GM18858 (cell line): ENCODE measurements at regions not wholly inside any gene's neighbourhood (a gene's known extent, or its start where the extent isn't known, plus 50 kb on each side); places are given as distances from the start of the nearest gene placed in this dataset.
"Not testable (repeated sequence)": the region's sequence is repeated elsewhere in the genome, so short reads cannot be mapped to it uniquely, and the experiment has no call there.

Experiments
- ATAC-seq: cut with Tn5 transposase; IDR thresholded peaks from one replicate; pipeline ENCODE4 v1.9.1; 2021; ENCODE audit not compliant: unreplicated experiment

- not testable (repeated sequence) for ATAC-seq
Measured at GRCh38 chr5:17755406-17755805, 121.1 kb downstream of the TAF11L14 start.

- ATAC-seq = no peak
Measured at GRCh38 chr5:17761326-17761725, 127.1 kb downstream of the TAF11L14 start.

GRCh38 chr5:17763301-17763700, 129.0 kb downstream of the TAF11L14 start:
- no peak for ATAC-seq

GRCh38 chr5:17766031-17766430, 131.8 kb downstream of the TAF11L14 start:
- no peak for ATAC-seq

DNA sequence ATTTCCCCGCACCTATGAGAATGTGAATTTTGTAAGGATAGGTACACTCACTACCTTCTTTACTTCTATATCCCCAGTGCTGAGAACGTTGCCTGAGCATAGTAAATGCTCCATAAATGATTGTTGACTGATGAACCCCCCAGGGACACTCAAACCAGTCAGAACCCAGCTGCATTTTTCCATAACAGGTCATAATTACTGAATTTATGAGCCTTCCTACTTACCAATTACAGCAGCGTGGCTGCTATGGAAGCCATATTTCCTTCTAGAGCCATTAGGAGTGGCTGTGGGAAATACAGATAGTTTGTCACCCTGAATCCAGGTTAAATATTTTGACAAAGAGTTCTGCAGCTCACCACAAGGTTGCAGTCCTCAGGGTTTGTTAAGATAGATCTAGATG, 135.0 kb downstream of the TAF11L14 start:
- ATAC-seq = no peak

DNA sequence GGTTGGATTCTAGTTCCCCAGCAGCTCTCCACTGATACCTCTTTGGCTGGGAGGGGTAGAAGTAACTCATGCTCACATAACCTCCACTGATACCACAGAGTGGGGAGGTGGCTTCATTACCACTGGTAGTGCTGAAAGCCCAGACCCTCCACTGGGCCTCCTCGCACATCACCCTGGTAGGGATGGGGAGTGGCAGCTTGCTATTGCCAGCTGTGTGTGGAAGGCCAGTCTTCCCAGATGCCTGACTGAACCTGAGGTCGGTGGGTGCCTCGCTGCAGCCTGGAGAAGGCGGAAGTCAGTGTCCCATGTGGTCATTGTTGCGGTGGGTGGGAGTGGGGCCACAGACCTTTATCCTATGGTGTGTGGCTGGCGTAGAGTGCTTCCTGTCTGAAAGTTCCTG, 138.0 kb downstream of the TAF11L14 start:
- ATAC-seq = no peak

- ATAC-seq = no peak
Measured at GRCh38 chr5:17785774-17786173, 151.5 kb downstream of the TAF11L14 start.

DNA sequence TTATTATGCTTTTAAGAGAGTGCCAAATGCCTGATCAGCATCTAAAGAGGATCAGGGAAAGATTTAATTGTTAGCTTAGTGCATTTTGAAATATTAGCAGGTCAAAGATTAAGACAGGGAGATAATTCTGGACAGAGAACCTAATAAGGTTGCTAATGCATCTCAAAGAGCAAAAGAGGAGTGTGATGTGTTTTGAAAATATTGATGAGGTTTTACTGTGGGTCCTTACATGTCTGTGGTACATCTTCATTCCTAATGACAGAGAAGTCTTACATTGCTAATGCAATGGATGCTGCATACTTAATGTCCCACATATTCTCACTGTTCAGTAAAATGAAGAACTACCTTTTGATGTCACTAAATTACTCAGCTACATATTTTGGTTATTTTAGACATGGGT, 154.1 kb downstream of the TAF11L14 start:
- no peak for ATAC-seq

DNA sequence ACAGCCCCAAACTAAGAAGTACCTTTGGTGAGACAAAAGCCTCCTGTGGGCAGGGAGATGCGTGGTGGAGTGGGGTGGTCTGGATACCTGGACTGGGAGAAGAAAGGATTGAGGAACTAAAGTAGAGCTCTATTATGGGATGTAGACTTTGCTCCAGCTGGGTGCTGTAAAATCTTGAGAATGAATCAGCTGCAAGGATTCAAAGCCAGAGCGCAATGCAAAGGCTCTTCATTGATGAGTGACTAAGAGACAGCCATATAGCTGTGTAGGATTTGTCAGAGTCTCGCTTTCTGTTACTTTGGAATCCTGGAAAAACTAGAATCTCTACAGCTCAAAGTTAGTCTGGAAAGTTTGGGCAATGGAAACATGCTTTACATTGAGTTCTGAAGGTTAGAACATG, 159.9 kb downstream of the TAF11L14 start:
- ATAC-seq = no peak

GRCh38 chr5:17794815-17795214, 160.6 kb downstream of the TAF11L14 start:
- no peak for ATAC-seq

DNA sequence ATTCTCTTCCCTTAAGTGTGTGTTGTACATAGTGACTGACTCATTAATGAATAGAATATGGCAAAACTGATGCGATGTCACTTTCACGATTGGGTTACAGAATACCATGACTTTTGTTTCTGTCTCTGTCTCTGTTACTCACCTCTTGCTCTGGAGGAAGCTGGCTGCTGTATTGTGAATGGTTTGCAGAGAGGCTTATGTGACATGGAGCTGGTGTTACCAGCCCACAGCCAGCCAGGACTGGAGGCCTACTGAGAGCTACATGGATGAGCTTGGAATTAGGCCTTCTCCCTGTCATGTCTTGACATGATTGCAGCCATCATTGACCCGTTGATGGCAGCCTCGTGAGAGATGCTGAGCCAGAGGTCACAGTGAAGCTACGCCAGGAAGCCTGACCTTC, 161.9 kb downstream of the TAF11L14 start:
- ATAC-seq = no peak

GRCh38 chr5:17796757-17797396, 162.6 kb downstream of the TAF11L14 start:
- ATAC-seq = no peak

DNA sequence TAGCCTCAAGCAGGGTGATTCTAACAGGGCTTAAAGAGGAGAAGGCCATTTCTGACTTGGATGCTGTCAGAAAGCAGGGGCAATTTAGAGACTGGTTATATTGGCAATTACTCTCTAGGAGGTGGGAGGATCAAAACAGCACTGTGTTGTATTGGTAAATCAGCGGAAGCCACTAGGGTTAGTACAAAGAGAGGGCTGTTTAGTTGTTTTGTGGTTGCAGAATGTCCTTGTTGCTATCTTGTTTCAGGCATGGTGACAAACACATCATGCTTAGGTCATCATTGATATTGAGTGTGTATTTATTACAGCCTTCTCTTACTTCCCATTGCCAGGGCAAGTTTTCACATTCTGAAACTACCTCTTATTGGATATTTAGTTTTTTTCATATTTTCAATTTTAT, 165.3 kb downstream of the TAF11L14 start:
- no peak for ATAC-seq

- no peak for ATAC-seq
Measured at GRCh38 chr5:17801595-17801994, 167.3 kb downstream of the TAF11L14 start.

- ATAC-seq = no peak
Measured at GRCh38 chr5:17802256-17802655, 168.0 kb downstream of the TAF11L14 start.

DNA sequence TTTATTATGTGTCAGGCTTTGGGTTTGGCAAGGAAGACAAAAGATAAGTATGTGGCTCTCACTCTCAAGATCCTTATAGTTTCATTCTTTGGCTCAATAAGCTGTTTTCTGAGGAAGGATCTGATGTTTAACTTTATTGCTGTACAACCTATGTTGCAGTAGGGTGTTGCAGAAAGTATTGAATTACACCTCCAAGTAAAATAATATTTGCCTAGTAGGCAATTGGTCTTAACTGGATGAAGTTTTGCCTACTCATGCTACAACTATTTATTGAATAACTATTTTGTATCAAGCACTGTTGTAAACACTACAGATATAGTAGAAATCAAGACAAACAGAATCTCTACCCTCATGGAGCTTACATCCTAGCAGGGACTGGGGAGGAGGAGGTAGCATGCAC, 169.7 kb downstream of the TAF11L14 start:
- no peak for ATAC-seq

DNA sequence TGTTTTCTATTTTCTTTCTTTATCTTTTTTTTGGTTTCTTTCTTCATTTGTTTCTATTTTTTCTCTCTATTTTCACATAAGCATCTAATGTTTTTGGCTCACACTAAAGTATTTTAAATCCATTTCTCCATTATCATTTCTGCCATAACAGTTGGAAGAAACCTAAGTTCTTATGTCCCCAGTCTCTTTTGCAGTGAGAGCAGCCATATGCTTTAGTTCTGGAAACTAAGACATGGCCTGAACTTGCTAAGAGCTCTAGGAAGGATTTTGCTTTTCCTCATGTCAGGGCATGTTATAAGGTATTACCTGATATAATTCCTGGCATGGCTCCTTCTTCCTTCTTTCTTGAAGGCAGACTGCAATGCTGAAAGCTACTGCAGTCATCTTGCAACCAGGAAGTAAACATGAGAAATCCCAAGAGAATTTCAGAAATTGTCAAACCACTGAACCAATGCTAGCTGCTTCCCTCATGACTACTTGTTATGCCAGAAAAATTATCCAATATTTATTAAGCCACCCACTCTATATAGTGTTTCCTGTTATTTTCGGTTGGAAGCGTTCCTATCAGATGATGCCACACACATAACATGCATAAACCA, 171.1 kb downstream of the TAF11L14 start:
- no peak for ATAC-seq

- no peak for ATAC-seq
Measured at GRCh38 chr5:17806818-17807468, 172.7 kb downstream of the TAF11L14 start.

- ATAC-seq = no peak
Measured at GRCh38 chr5:17808566-17808965, 174.3 kb downstream of the TAF11L14 start.

DNA sequence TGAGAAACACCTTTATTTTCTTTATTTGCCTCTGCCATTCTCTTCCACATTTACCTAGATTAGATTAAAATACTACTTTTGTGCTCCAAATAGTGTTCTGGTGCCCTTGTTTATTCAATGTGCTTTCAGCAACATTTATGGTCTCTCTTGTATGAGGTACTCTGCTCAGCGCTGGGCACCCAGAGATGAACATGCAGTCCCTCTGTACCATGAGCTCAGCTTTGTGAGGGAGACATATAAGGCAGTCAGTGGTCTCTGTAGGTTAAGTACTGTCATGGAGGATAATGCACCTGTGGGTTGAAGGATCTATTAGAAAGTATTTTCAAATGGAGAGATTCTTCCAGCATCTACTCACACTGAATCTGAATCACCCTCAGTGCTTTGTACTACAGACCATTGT, 176.5 kb downstream of the TAF11L14 start:
- no peak for ATAC-seq

DNA sequence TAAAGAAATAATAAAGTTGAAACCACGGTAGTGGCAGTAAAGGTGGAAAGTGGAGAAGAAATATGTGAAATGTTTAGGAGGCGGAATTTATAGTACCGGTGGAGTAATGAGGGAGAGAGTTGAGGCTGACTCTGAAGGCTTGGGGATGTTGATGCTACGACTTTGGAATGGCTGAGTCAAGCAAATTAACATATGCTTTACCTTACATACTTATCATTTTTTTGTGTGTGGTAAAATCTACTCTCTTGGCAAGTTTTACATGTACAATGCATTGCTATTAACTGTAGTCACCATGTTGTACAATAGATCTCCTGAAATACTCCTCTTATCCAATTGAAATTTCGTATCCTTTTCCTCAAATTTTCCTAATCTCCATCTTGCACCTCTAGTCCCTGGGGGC, 179.0 kb downstream of the TAF11L14 start:
- ATAC-seq = no peak

DNA sequence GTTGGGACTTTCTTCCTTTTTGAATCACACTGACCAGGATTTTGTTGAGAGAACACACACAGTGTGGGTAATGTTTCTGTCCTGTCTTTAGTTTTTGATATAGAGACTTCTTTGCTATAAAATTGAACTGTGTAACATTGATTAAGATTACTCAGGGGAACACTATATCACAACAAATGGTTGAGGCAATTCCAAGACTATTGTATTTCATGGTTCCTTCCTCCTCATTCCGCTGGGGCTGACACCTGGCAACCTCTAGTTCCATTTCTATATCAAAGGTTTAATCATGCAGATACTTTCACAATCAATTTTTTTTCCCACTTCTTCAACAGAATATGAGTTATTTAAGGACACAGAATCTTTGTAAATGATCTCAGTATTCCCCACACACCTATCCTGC, 182.2 kb downstream of the TAF11L14 start:
- no peak for ATAC-seq

GRCh38 chr5:17816944-17817343, 182.7 kb downstream of the TAF11L14 start:
- no peak for ATAC-seq
